OCI-LY3 (cell line): ENCODE measurements at regions not wholly inside any gene's neighbourhood (a gene's known extent, or its start where the extent isn't known, plus 50 kb on each side); places are given as distances from the start of the nearest gene placed in this dataset.
A peak's percentile ranks its signal among the peaks of the same experiment; 100 is the strongest.
"Not testable (repeated sequence)": the region's sequence is repeated elsewhere in the genome, so short reads cannot be mapped to it uniquely, and the experiment has no call there.

ENCODE experiments used
- H2AFZ ChIP-seq: fragments of 200-600, 300-600 bp; shearing (Covaris generic); 2 replicates; pipeline ENCODE4 v1.6.0; 2014; ENCODE audit warnings: antibody characterized with exemption, low read depth, low read length
- H3K27ac ChIP-seq: fragments of 200-600, 300-600 bp; sonication (generic); 2 replicates; pipeline ENCODE4 v1.5.1; 2014; ENCODE audit warnings: mild to moderate bottlenecking, low read length, moderate library complexity, mixed read lengths
- H3K27me3 ChIP-seq: fragments of 200-600, 300-600 bp; sonication (generic); 2 replicates; pipeline ENCODE4 v1.6.1; 2014; ENCODE audit warnings: low read depth, low read length, mixed read lengths
- H3K36me3 ChIP-seq: fragments of 200-600, 300-600 bp; sonication (generic); replicated peaks from 2 replicates; pipeline ENCODE3; 2014; ENCODE audit warnings: low read depth, low read length, mixed read lengths
- H3K4me1 ChIP-seq: fragments of 300-600, 200-600 bp; sonication (generic); 2 replicates; pipeline ENCODE4 v1.6.1; 2014; ENCODE audit warnings: low read length, mixed read lengths
- H3K4me2 ChIP-seq: fragments of 200-600, 300-600 bp; sonication (generic); 2 replicates; pipeline ENCODE4 v1.6.1; 2014; ENCODE audit warnings: low read length, mixed read lengths
- H3K4me3 ChIP-seq: fragments of 300-600, 200-600 bp; sonication (generic); 2 replicates; pipeline ENCODE4 v1.5.1; 2014; ENCODE audit warnings: antibody characterized with exemption, mild to moderate bottlenecking, low read length, moderate library complexity
- H3K79me2 ChIP-seq: fragments of 300-600, 200-600 bp; shearing (Covaris generic); 2 replicates; pipeline ENCODE4 v1.6.1; 2014; ENCODE audit warnings: mild to moderate bottlenecking, low read length, mixed read lengths
- H3K9ac ChIP-seq: fragments of 300-600, 200-600 bp; shearing (Covaris generic); 2 replicates; pipeline ENCODE4 v1.6.0; 2014; ENCODE audit warnings: mild to moderate bottlenecking, low read length, moderate library complexity
- H3K9me3 ChIP-seq: fragments of 200-600, 300-600 bp; shearing (Covaris generic); 2 replicates; pipeline ENCODE4 v1.6.1; 2014; ENCODE audit warnings: low read length, mixed read lengths; ENCODE audit not compliant: insufficient read depth
- H4K20me1 ChIP-seq: fragments of 200-600, 300-600 bp; sonication (generic); 2 replicates; pipeline ENCODE4 v1.6.1; 2016; ENCODE audit warnings: low read length, mixed read lengths; ENCODE audit not compliant: insufficient read depth
- EZH2phosphoT487 ChIP-seq: fragments of 200-600 bp; shearing (Covaris generic); IDR thresholded peaks from 2 replicates; pipeline ENCODE4 v1.6.1; 2018; ENCODE audit warnings: antibody characterized with exemption, mixed run types, low read depth
- TF ChIP-seq, protein P1 (sequence below): fragments of 200-600, 300-600 bp; sonication (generic); IDR thresholded peaks from 2 replicates; pipeline ENCODE4 v1.5.1; 2014; ENCODE audit warnings: antibody characterized with exemption, low read length, low read depth

DNA sequence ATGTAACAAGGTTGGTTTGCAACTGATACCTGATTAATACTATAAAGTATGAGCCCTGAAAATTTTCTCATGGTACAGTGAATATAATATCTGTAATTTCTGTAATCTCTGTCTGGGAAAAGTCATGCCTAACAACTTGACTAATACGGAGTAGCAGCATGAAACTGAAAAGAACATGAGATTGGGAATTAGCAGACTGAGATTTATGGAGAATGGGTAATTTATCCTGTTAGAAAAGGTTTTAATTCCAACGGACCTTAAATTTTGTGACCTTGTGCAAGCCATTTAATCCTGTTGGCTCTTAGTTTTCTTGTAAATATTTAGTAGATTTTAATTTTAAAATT, 90.2 kb upstream of the CMC1 start:
- TF ChIP-seq EZH2phosphoT487: no peak
- TF ChIP-seq, protein P1, sequence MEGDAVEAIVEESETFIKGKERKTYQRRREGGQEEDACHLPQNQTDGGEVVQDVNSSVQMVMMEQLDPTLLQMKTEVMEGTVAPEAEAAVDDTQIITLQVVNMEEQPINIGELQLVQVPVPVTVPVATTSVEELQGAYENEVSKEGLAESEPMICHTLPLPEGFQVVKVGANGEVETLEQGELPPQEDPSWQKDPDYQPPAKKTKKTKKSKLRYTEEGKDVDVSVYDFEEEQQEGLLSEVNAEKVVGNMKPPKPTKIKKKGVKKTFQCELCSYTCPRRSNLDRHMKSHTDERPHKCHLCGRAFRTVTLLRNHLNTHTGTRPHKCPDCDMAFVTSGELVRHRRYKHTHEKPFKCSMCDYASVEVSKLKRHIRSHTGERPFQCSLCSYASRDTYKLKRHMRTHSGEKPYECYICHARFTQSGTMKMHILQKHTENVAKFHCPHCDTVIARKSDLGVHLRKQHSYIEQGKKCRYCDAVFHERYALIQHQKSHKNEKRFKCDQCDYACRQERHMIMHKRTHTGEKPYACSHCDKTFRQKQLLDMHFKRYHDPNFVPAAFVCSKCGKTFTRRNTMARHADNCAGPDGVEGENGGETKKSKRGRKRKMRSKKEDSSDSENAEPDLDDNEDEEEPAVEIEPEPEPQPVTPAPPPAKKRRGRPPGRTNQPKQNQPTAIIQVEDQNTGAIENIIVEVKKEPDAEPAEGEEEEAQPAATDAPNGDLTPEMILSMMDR: no peak
- H3K4me2 ChIP-seq: no peak overlapping the region
- peaks cover 10% of the 10 kb centered on the region for H3K4me1 ChIP-seq
- H2AFZ ChIP-seq: no peak overlapping the region
- H4K20me1 ChIP-seq: no peaks in the 10 kb centered on the region
- no peak overlapping the region for H3K27ac ChIP-seq
- H3K9me3 ChIP-seq: no peaks in the 10 kb centered on the region
- no peaks in the 10 kb centered on the region for H3K79me2 ChIP-seq
- H3K36me3 ChIP-seq: no peaks in the 10 kb centered on the region
- H3K4me3 ChIP-seq: no peak overlapping the region
- H3K9ac ChIP-seq: no peak overlapping the region
- no peaks in the 10 kb centered on the region for H3K27me3 ChIP-seq

DNA sequence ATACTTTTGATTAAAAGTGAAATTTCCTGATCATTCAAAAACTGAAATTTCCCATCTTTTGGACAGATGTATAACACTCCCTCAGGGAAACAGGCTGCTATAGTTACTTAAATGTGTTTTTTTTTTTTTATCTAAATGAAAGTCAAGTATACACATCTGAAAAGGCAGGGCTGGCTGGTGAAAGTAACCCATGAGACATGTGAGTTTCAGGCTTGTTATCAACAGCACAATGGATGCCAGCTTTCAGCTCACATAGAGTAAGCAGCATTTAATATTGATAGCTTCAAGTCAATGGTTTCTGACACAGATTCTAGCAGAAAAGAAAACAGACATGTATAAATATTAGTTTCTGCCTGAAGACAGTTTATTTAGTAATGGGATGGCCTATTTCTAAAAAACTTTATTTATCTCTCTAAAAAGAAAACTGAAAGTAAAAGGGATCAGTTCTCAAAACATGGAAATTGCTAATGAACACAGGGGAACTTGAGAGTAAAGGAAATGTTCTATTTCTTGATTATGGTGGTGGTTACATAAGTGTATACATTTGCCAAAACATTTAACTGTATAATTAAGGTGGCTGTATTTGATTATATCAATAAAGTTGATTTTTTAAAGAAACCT, 89.7 kb upstream of the CMC1 start:
- Histone ChIP-seq H3K27me3 (no peaks in the 10 kb centered on the region), H3K79me2 (no peaks in the 10 kb centered on the region), H3K36me3 (no peaks in the 10 kb centered on the region), H3K4me2 (peak overlapping the region; percentile 50), H3K27ac (0 out of 2 replicates have a peak overlapping the region, but pooled peaks have one; percentile 7), H3K9ac (no peak overlapping the region), H4K20me1 (no peaks in the 10 kb centered on the region), H2AFZ (peak overlapping the region; percentile 81), H3K9me3 (no peaks in the 10 kb centered on the region), H3K4me3 (peak overlapping the region; percentile 32; the same call in 1 of the 2 replicates), H3K4me1 (peaks cover 10% of the 10 kb centered on the region)
- TF ChIP-seq, protein P1: no peak
- no peak for TF ChIP-seq EZH2phosphoT487

DNA sequence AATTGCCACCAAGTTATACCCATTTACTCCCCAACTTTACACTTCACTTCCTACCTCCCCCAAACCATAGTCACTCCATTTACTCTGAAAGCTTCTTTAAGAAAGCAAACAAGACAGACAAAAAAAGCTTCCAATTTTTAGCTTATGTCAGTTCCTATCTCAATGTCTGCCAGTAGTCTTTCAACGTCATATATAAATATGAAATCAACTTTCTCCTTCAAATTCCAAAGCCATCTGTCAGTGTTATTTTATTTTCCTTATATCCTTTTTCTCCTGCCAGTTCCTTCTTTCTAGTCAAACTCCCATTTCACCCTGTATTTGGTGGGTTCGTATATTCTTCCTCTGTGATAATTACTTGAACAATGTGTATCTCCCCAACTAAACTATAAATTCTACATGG, 85.8 kb upstream of the CMC1 start:
- TF ChIP-seq, protein P1: no peak
- TF ChIP-seq EZH2phosphoT487: no peak
- H3K9me3 ChIP-seq: peaks cover 3% of the 10 kb centered on the region; the same call in 1 of the 2 replicates
- no peak overlapping the region for H3K4me3 ChIP-seq
- no peak overlapping the region for H2AFZ ChIP-seq
- no peak overlapping the region for H3K27ac ChIP-seq
- no peaks in the 10 kb centered on the region for H3K36me3 ChIP-seq
- no peaks in the 10 kb centered on the region for H4K20me1 ChIP-seq
- H3K4me1 ChIP-seq: peaks cover 17% of the 10 kb centered on the region
- H3K4me2 ChIP-seq: no peak overlapping the region
- no peaks in the 10 kb centered on the region for H3K27me3 ChIP-seq
- H3K79me2 ChIP-seq: no peaks in the 10 kb centered on the region
- no peak overlapping the region for H3K9ac ChIP-seq

DNA sequence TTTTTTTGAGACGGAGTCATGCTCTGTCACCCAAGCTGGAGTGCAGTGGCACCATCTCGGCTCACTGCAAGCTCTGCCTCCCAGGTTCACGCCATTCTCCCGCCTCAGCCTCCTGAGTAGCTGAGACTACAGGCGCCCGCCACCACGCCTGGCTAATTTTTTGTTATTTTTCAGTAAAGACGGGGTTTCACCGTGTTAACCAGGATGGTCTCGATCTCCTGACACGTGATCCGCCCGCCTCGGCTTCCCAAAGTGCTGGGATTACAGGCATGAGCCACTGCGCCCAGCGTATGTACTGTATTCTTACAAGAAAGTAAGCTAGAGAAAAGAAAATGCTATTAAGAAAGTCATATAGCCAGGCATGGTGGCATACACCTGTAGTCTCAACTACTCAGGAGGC, 84.8 kb upstream of the CMC1 start:
- H3K4me3 ChIP-seq, H3K36me3 ChIP-seq, H2AFZ ChIP-seq, H3K27me3 ChIP-seq, H3K27ac ChIP-seq, H3K9me3 ChIP-seq, H3K79me2 ChIP-seq, H3K4me2 ChIP-seq, H4K20me1 ChIP-seq, H3K9ac ChIP-seq: not testable (repeated sequence)
- H3K4me1 ChIP-seq: peaks cover 15% of the 10 kb centered on the region

DNA sequence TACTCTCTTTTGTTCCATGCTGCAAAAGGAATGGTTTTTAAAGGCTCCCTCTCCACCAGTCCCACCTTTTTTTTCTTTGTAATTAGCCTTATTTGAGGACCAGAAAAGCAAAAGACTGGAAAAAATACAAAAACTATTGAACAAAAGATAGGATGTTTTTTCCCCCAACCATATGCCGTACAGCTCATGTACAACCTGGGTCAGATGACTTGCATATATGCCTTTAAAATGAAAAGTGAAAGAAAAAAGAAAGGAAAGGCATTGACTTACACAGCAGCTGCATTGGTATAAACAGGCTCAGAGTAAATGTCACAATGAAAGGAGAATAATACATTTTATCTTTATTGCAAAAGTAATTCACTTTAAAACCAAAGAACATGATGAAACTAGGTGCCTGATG, 69.5 kb upstream of the CMC1 start:
- Histone ChIP-seq H4K20me1 (no peaks in the 10 kb centered on the region), H3K9me3 (no peaks in the 10 kb centered on the region), H3K4me1 (no peaks in the 10 kb centered on the region), H2AFZ (no peak overlapping the region), H3K27me3 (no peaks in the 10 kb centered on the region), H3K27ac (no peak overlapping the region), H3K4me2 (no peak overlapping the region), H3K79me2 (no peaks in the 10 kb centered on the region), H3K36me3 (no peaks in the 10 kb centered on the region), H3K9ac (no peak overlapping the region), H3K4me3 (no peak overlapping the region)
- no peak for TF ChIP-seq EZH2phosphoT487
- TF ChIP-seq, protein P1: no peak
